ENCODE measurements at regions not wholly inside any gene's neighbourhood (a gene's known extent, or its start where the extent isn't known, plus 50 kb on each side); places are given as distances from the start of the nearest gene placed in this dataset.

DNA sequence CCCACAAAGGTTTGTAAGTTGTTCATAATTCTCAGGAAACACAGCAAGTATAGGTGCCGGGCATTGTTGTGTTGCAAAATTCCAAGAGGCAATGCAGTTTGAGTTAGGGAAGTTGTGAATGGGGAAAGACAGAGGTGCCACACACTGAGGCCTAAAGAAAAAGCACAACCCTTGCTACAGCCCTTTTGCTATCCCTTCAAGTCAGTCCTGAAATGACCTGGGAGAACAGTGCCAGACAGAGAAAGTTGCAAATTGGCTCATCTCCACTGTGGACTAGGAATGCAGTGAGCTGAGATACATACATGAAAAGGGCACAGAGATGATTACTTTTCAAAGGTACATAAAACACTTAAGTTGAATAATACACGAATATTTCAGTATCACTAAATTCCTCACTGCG lies 213.3 kb upstream of the TMTC1 start:
- Histone ChIP-seq H3K9me3 (ENCODE audit: low read depth) (no peaks in the 10 kb centered on the region), H3K79me2 (no peaks in the 10 kb centered on the region), H3K4me3 (no peak overlapping the region), H4K20me1 (ENCODE audit: insufficient read depth, poor library complexity, severe bottlenecking) (no peaks in the 10 kb centered on the region), H3K27ac (no peak overlapping the region), H3K36me3 (replicated peaks; ENCODE audit: insufficient read depth, low read depth) (no peaks in the 10 kb centered on the region), H3K27me3 (no peaks in the 10 kb centered on the region), H2AFZ (no peak overlapping the region), H3K9me2 (replicated peaks; ENCODE audit: insufficient read depth) (no peaks in the 10 kb centered on the region), H3K4me2 (no peak overlapping the region), H3K4me1 (ENCODE audit: insufficient read depth) (no peaks in the 10 kb centered on the region)
- TF ChIP-seq EZH2phosphoT487 (IDR thresholded peaks at IDR 0.05; ENCODE audit: low read depth, severe bottlenecking, unreplicated experiment) (no peak), EZH2 (IDR thresholded peaks at IDR 0.05; ENCODE audit: borderline replicate concordance) (no peak)
- TF ChIP-seq, protein P1, sequence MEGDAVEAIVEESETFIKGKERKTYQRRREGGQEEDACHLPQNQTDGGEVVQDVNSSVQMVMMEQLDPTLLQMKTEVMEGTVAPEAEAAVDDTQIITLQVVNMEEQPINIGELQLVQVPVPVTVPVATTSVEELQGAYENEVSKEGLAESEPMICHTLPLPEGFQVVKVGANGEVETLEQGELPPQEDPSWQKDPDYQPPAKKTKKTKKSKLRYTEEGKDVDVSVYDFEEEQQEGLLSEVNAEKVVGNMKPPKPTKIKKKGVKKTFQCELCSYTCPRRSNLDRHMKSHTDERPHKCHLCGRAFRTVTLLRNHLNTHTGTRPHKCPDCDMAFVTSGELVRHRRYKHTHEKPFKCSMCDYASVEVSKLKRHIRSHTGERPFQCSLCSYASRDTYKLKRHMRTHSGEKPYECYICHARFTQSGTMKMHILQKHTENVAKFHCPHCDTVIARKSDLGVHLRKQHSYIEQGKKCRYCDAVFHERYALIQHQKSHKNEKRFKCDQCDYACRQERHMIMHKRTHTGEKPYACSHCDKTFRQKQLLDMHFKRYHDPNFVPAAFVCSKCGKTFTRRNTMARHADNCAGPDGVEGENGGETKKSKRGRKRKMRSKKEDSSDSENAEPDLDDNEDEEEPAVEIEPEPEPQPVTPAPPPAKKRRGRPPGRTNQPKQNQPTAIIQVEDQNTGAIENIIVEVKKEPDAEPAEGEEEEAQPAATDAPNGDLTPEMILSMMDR (IDR thresholded peaks at IDR 0.05; ENCODE audit: poor library complexity): no peak
- no peak for DNase-seq (ENCODE audit: low spot score)
- 97% methylated on average over 3 of the region's 3 CpGs for WGBS (ENCODE audit: low lambda C conversion rate, missing lambda C conversion rate)

GRCh38 chr12:29992366-29992765 lies 208.6 kb upstream of the TMTC1 start:
- Histone ChIP-seq H3K27ac (no peak overlapping the region), H3K4me2 (no peak overlapping the region), H3K4me3 (no peak overlapping the region), H3K9me3 (ENCODE audit: low read depth) (no peaks in the 10 kb centered on the region), H4K20me1 (ENCODE audit: insufficient read depth, poor library complexity, severe bottlenecking) (no peaks in the 10 kb centered on the region), H3K4me1 (ENCODE audit: insufficient read depth) (no peaks in the 10 kb centered on the region), H3K9me2 (replicated peaks; ENCODE audit: insufficient read depth) (no peaks in the 10 kb centered on the region), H3K36me3 (replicated peaks; ENCODE audit: insufficient read depth, low read depth) (no peaks in the 10 kb centered on the region), H2AFZ (no peak overlapping the region), H3K27me3 (no peaks in the 10 kb centered on the region), H3K79me2 (no peaks in the 10 kb centered on the region)
- DNase-seq (ENCODE audit: low spot score): no peak
- TF ChIP-seq, protein P1 (IDR thresholded peaks at IDR 0.05; ENCODE audit: poor library complexity): no peak
- TF ChIP-seq EZH2 (IDR thresholded peaks at IDR 0.05; ENCODE audit: borderline replicate concordance) (no peak), EZH2phosphoT487 (IDR thresholded peaks at IDR 0.05; ENCODE audit: low read depth, severe bottlenecking, unreplicated experiment) (no peak)
- WGBS (ENCODE audit: low lambda C conversion rate, missing lambda C conversion rate): 70% methylated on average over 2 of the region's 2 CpGs

DNA sequence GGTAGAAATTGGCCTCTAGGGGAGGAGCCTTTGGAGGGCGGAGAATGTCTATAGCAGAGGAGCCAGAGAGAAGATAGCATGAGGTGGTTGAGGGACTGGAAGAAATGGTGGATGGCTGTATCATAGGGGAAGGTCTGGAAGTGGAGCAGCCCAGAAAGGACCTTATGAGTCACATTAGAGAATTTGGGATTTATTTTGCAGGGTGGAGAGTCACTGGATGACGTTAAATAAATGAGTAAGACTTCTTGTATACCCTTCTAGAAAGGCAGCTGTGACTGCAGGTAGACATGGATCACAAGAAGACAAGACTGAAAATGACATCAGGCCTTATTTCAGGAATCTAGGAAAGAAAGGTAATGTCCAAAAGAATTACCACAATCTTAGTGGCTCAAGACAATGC lies 208.2 kb upstream of the TMTC1 start:
- H3K4me3 ChIP-seq: no peak overlapping the region
- no peaks in the 10 kb centered on the region for H3K36me3 ChIP-seq (replicated peaks; ENCODE audit: insufficient read depth, low read depth)
- no peaks in the 10 kb centered on the region for H4K20me1 ChIP-seq (ENCODE audit: insufficient read depth, poor library complexity, severe bottlenecking)
- H3K9me2 ChIP-seq (replicated peaks; ENCODE audit: insufficient read depth): no peaks in the 10 kb centered on the region
- no peak for DNase-seq (ENCODE audit: low spot score)
- H3K9me3 ChIP-seq (ENCODE audit: low read depth): no peaks in the 10 kb centered on the region
- no peaks in the 10 kb centered on the region for H3K27me3 ChIP-seq
- H3K79me2 ChIP-seq: no peaks in the 10 kb centered on the region
- no peak overlapping the region for H2AFZ ChIP-seq
- 88% methylated on average over 2 of the region's 2 CpGs for WGBS (ENCODE audit: low lambda C conversion rate, missing lambda C conversion rate)
- no peak overlapping the region for H3K27ac ChIP-seq
- H3K4me1 ChIP-seq (ENCODE audit: insufficient read depth): no peaks in the 10 kb centered on the region
- H3K4me2 ChIP-seq: no peak overlapping the region
- TF ChIP-seq EZH2phosphoT487 (IDR thresholded peaks at IDR 0.05; ENCODE audit: low read depth, severe bottlenecking, unreplicated experiment) (no peak), EZH2 (IDR thresholded peaks at IDR 0.05; ENCODE audit: borderline replicate concordance) (no peak)
- TF ChIP-seq, protein P1 (IDR thresholded peaks at IDR 0.05; ENCODE audit: poor library complexity): no peak

- TF ChIP-seq EZH2 (IDR thresholded peaks at IDR 0.05; ENCODE audit: borderline replicate concordance): no peak
- TF ChIP-seq, protein P1 (IDR thresholded peaks at IDR 0.05; ENCODE audit: poor library complexity): no peak
- no peak for TF ChIP-seq EZH2phosphoT487 (IDR thresholded peaks at IDR 0.05; ENCODE audit: low read depth, severe bottlenecking, unreplicated experiment)
- H3K4me3 ChIP-seq: no peak overlapping the region
- no peaks in the 10 kb centered on the region for H3K9me3 ChIP-seq (ENCODE audit: low read depth)
- no peak for DNase-seq (ENCODE audit: low spot score)
- no peak overlapping the region for H2AFZ ChIP-seq
- no peaks in the 10 kb centered on the region for H3K36me3 ChIP-seq (replicated peaks; ENCODE audit: insufficient read depth, low read depth)
- no peaks in the 10 kb centered on the region for H3K4me1 ChIP-seq (ENCODE audit: insufficient read depth)
- H3K79me2 ChIP-seq: no peaks in the 10 kb centered on the region
- no peaks in the 10 kb centered on the region for H3K9me2 ChIP-seq (replicated peaks; ENCODE audit: insufficient read depth)
- H3K27me3 ChIP-seq: no peaks in the 10 kb centered on the region
- H4K20me1 ChIP-seq (ENCODE audit: insufficient read depth, poor library complexity, severe bottlenecking): no peaks in the 10 kb centered on the region
- H3K27ac ChIP-seq: no peak overlapping the region
- no peak overlapping the region for H3K4me2 ChIP-seq
- WGBS (ENCODE audit: low lambda C conversion rate, missing lambda C conversion rate): 77% methylated on average over 4 of the region's 4 CpGs
Measured at GRCh38 chr12:29990971-29991370, 207.2 kb upstream of the TMTC1 start.
